ENCODE measurements at regions not wholly inside any gene's neighbourhood (a gene's known extent, or its start where the extent isn't known, plus 50 kb on each side); places are given as distances from the start of the nearest gene placed in this dataset.

DNA sequence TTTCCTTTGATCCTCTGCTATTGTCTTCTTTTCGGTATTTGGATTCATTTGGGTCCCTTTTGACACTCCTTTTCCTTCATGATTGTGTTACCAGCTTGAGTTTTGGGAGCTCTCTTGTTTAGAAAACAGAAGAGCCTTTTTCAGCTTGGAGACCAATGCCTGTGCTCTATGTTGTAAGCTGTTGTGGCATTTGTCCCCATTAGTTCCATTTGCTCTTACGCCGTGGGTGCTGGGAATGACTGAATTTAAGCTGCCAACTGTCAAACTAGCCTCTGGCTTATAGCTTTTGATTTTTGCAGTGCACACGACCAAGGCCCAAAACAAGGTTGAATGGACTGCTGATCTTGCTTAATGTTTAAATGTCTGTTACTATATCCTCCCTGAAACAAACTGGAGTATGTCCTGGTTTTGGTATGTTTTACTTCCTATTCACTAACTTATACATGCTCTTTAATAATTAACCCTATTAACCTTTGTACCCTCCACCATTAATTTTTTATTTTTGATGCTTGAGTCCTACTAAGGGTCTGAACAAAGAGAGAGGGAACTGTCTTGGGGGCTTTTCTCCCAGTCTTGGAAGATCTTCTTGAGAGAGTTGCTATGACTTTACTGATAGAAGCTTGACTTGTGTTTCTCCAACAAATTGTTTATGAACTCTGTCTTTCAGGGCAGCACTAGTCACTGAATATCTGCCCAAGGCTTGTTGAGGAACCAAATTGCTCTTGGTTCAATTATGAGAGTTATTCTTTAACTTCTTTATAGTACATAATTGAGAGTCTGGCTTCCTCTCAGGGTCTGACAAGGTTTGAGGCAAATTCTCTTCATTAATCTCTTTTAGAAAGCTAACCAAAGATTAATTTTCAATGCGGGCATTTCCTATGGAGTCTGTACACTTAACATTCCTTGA is 100.3 kb upstream of the SIRPG start:
- H3K27ac Mint-ChIP-seq (ENCODE audit: unreplicated experiment), result peak overlapping the region; percentile 48
- no TSS peak for BruUV-seq (replicated peaks)
- TF ChIP-seq, protein P1, sequence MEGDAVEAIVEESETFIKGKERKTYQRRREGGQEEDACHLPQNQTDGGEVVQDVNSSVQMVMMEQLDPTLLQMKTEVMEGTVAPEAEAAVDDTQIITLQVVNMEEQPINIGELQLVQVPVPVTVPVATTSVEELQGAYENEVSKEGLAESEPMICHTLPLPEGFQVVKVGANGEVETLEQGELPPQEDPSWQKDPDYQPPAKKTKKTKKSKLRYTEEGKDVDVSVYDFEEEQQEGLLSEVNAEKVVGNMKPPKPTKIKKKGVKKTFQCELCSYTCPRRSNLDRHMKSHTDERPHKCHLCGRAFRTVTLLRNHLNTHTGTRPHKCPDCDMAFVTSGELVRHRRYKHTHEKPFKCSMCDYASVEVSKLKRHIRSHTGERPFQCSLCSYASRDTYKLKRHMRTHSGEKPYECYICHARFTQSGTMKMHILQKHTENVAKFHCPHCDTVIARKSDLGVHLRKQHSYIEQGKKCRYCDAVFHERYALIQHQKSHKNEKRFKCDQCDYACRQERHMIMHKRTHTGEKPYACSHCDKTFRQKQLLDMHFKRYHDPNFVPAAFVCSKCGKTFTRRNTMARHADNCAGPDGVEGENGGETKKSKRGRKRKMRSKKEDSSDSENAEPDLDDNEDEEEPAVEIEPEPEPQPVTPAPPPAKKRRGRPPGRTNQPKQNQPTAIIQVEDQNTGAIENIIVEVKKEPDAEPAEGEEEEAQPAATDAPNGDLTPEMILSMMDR (IDR thresholded peaks at IDR 0.05; ENCODE audit: unreplicated experiment), result no peak
- DNase-seq, result no peak
- intact Hi-C loops (cut with micrococcal nuclease; ENCODE audit: unreplicated experiment), result no loop called here
- no peaks in the 10 kb centered on the region for H3K27me3 Mint-ChIP-seq (ENCODE audit: unreplicated experiment)
- peak overlapping the region; percentile 15 for H3K4me3 Mint-ChIP-seq (ENCODE audit: low read depth, unreplicated experiment)
- no peaks in the 10 kb centered on the region for H3K9me3 Mint-ChIP-seq (ENCODE audit: low read depth, unreplicated experiment)
- CTCF ChIA-PET, result interaction anchor here (0.5 to 0.7 kb wide), 3 partner anchors 134 to 774 kb away, joined by 3 read pairs; no protein-coding TSS in a partner anchor
- peaks cover 37% of the 10 kb centered on the region for H3K4me1 Mint-ChIP-seq (ENCODE audit: low read depth, unreplicated experiment)
- no peaks in the 10 kb centered on the region for H3K36me3 Mint-ChIP-seq (ENCODE audit: insufficient read depth, unreplicated experiment)

DNA sequence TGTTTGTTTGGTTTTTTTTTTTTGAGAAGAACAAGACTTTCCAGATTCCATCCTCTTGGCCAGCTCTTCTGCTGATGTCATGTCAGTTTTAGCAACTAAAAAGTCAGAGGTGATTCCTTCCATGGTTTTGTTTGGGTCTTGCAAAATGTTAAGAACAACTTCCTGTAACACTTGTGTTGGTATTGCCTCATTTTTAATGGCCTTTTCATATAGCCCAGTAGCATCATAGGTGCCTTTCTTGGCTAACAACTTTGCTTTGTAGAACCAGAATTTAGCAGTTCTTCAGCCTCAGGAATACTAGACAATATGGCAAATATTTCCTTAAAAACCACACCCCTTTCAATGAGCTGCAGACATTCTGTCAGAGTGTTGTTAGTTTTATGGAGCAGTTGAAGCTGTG is 99.5 kb upstream of the SIRPG start:
- H3K36me3 Mint-ChIP-seq (ENCODE audit: insufficient read depth, unreplicated experiment), result no peaks in the 10 kb centered on the region
- TF ChIP-seq, protein P1 (IDR thresholded peaks at IDR 0.05; ENCODE audit: unreplicated experiment), result no peak
- peak overlapping the region; percentile 15 for H3K4me3 Mint-ChIP-seq (ENCODE audit: low read depth, unreplicated experiment)
- no peak for DNase-seq
- peaks cover 37% of the 10 kb centered on the region for H3K4me1 Mint-ChIP-seq (ENCODE audit: low read depth, unreplicated experiment)
- BruUV-seq (replicated peaks), result no TSS peak
- no peaks in the 10 kb centered on the region for H3K27me3 Mint-ChIP-seq (ENCODE audit: unreplicated experiment)
- intact Hi-C loops (cut with micrococcal nuclease; ENCODE audit: unreplicated experiment), result no loop called here
- CTCF ChIA-PET, result interaction anchor here (0.5 to 0.7 kb wide), 3 partner anchors 133 to 773 kb away, joined by 3 read pairs; no protein-coding TSS in a partner anchor
- H3K27ac Mint-ChIP-seq (ENCODE audit: unreplicated experiment), result peak overlapping the region; percentile 48
- peaks cover 4% of the 10 kb centered on the region for H3K9me3 Mint-ChIP-seq (ENCODE audit: low read depth, unreplicated experiment)

DNA sequence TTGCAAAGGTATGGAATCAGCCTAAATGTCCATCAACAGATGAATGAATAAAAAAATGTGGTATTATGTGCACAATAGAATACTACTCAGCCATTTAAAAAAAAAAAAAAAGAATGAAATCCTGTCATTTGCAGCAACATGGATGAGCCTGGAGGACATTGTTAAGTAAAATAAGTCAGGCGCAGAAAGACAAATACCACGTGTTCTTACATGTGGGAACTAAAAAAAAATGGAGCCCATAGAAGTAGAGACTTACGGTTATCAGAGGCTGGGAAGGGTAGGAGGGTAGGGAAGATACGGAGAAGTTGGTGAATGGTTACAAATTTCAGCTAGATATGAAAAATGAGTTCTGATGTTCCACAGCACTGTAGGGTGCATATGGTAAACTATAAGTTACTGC is 97.2 kb upstream of the SIRPG start:
- Mint-ChIP-seq H3K4me1 (ENCODE audit: low read depth, unreplicated experiment) (peaks cover 22% of the 10 kb centered on the region), H3K4me3 (ENCODE audit: low read depth, unreplicated experiment) (no peak overlapping the region), H3K27me3 (ENCODE audit: unreplicated experiment) (no peaks in the 10 kb centered on the region), H3K27ac (ENCODE audit: unreplicated experiment) (no peak overlapping the region), H3K9me3 (ENCODE audit: low read depth, unreplicated experiment) (peaks cover 4% of the 10 kb centered on the region), H3K36me3 (ENCODE audit: insufficient read depth, unreplicated experiment) (no peaks in the 10 kb centered on the region)
- CTCF ChIA-PET, result interaction anchor here (0.6 kb wide), 1 partner anchor 386 kb away, joined by 3 read pairs; no protein-coding TSS in a partner anchor
- no TSS peak for BruUV-seq (replicated peaks)
- intact Hi-C loops (cut with micrococcal nuclease; ENCODE audit: unreplicated experiment), result no loop called here
- TF ChIP-seq, protein P1 (IDR thresholded peaks at IDR 0.05; ENCODE audit: unreplicated experiment), result no peak
- no peak for DNase-seq

DNA sequence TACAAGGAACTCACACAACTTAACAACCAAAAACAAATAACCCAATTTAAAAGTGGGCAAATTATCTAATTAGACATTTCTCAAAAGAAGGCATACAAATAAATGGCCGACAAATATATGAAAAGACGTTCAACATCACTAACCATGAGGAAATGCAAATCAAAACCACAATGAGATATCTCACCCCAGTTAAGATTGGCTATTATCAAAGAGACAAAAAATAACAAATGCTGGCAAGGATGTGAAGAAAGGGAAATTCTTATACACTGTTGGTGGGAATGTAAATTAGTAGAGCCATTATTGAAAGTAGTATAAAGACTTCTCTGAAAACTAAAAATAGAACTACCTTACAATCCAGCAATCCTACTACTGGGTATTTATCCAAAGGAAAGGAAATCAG is 96.7 kb upstream of the SIRPG start:
- Mint-ChIP-seq H3K36me3 (ENCODE audit: insufficient read depth, unreplicated experiment) (no peaks in the 10 kb centered on the region), H3K27ac (ENCODE audit: unreplicated experiment) (no peak overlapping the region), H3K27me3 (ENCODE audit: unreplicated experiment) (no peaks in the 10 kb centered on the region), H3K4me1 (ENCODE audit: low read depth, unreplicated experiment) (peaks cover 22% of the 10 kb centered on the region), H3K9me3 (ENCODE audit: low read depth, unreplicated experiment) (peaks cover 4% of the 10 kb centered on the region), H3K4me3 (ENCODE audit: low read depth, unreplicated experiment) (no peak overlapping the region)
- intact Hi-C loops (cut with micrococcal nuclease; ENCODE audit: unreplicated experiment), result no loop called here
- TF ChIP-seq, protein P1 (IDR thresholded peaks at IDR 0.05; ENCODE audit: unreplicated experiment), result no peak
- DNase-seq, result no peak
- CTCF ChIA-PET, result interaction anchor here (0.6 kb wide), 1 partner anchor 385 kb away, joined by 3 read pairs; no protein-coding TSS in a partner anchor
- no TSS peak for BruUV-seq (replicated peaks)
